ENCODE measurements at regions not wholly inside any gene's neighbourhood (a gene's known extent, or its start where the extent isn't known, plus 50 kb on each side); places are given as distances from the start of the nearest gene placed in this dataset.
"Not testable (repeated sequence)": the region's sequence is repeated elsewhere in the genome, so short reads cannot be mapped to it uniquely, and the experiment has no call there.

GRCh38 chr4:22635182-22635549 lies 57.6 kb upstream of the GBA3 start:
- 82 to 89% (median 86%) methylated on average over 4 of the region's 4 CpGs for WGBS, 3 donors
- not testable (repeated sequence) for FAIRE-seq; H3K4me3 ChIP-seq (ENCODE audit: low read depth in 1 of 3, low read length in 3 of 3); H3K27ac ChIP-seq (ENCODE audit: low read depth in 1 of 3, low read length in 2 of 3); DNase-seq; H3K4me1 ChIP-seq (ENCODE audit: control insufficient read depth in 3 of 3, insufficient read depth in 2 of 3, low read depth in 1 of 3, low read length in 2 of 3); H3K36me3 ChIP-seq (ENCODE audit: control insufficient read depth in 3 of 3, insufficient read depth in 2 of 3, low read depth in 1 of 3, low read length in 3 of 3); H3K27me3 ChIP-seq (ENCODE audit: control insufficient read depth in 3 of 3, insufficient read depth in 3 of 3, low read length in 3 of 3)
- peaks cover 0 to 10% of the 10 kb centered on the region in 2 donors for H3K9me3 ChIP-seq (ENCODE audit: control insufficient read depth in 2 of 2, insufficient read depth in 1 of 2, low read depth in 1 of 2, low read length in 1 of 2)

GRCh38 chr4:22635692-22636091 lies 57.0 kb upstream of the GBA3 start:
- H3K4me3 ChIP-seq (ENCODE audit: low read depth in 1 of 3, low read length in 3 of 3), result no peak overlapping the region
- FAIRE-seq (no peak), DNase-seq (no peak)
- H3K27ac ChIP-seq (ENCODE audit: low read depth in 1 of 3, low read length in 2 of 3), result no peak overlapping the region
- H3K36me3 ChIP-seq (ENCODE audit: control insufficient read depth in 3 of 3, insufficient read depth in 2 of 3, low read depth in 1 of 3, low read length in 3 of 3), result no peaks in the 10 kb centered on the region
- H3K9me3 ChIP-seq (ENCODE audit: control insufficient read depth in 2 of 2, insufficient read depth in 1 of 2, low read depth in 1 of 2, low read length in 1 of 2), result peaks cover 0 to 11% of the 10 kb centered on the region in 2 donors
- 80 to 91% (median 81%) methylated on average over 5 of the region's 5 CpGs for WGBS, 3 donors
- H3K4me1 ChIP-seq (ENCODE audit: control insufficient read depth in 3 of 3, insufficient read depth in 2 of 3, low read depth in 1 of 3, low read length in 2 of 3), result no peaks in the 10 kb centered on the region
- no peaks in the 10 kb centered on the region for H3K27me3 ChIP-seq (ENCODE audit: control insufficient read depth in 3 of 3, insufficient read depth in 3 of 3, low read length in 3 of 3)

DNA sequence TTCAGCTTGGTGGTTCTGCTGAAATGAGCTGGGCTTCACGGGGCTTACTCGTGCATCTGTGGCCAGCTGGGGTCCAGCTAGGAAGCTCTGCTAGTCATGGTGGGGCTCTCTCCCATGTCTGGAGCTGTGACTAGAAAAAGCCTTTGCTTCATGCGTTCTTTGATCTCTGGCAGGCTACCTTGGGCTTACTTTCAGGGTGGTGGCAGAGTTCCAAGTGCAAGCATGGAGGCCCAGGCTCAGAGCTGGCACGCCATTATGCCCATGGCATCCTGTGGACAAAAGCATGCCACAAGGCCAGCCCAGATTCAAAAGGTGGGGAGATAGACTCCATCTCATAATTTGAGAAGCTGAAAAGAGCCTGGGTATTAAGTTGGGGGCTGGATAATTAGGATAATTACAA lies 55.4 kb upstream of the GBA3 start:
- Histone ChIP-seq H3K9me3 (ENCODE audit: control insufficient read depth in 2 of 2, insufficient read depth in 1 of 2, low read depth in 1 of 2, low read length in 1 of 2) (peaks cover 0 to 11% of the 10 kb centered on the region in 2 donors), H3K4me3 (ENCODE audit: low read depth in 1 of 3, low read length in 3 of 3) (no peak overlapping the region), H3K4me1 (ENCODE audit: control insufficient read depth in 3 of 3, insufficient read depth in 2 of 3, low read depth in 1 of 3, low read length in 2 of 3) (no peaks in the 10 kb centered on the region), H3K27ac (ENCODE audit: low read depth in 1 of 3, low read length in 2 of 3) (no peak overlapping the region), H3K36me3 (ENCODE audit: control insufficient read depth in 3 of 3, insufficient read depth in 2 of 3, low read depth in 1 of 3, low read length in 3 of 3) (no peaks in the 10 kb centered on the region), H3K27me3 (ENCODE audit: control insufficient read depth in 3 of 3, insufficient read depth in 3 of 3, low read length in 3 of 3) (no peaks in the 10 kb centered on the region)
- FAIRE-seq (no peak), DNase-seq (no peak)
- 79 to 82% (median 81%) methylated on average over 4 of the region's 4 CpGs for WGBS, 3 donors

Measured in small intestine (tissue), 7 donors.